ENCODE measurements at regions not wholly inside any gene's neighbourhood (a gene's known extent, or its start where the extent isn't known, plus 50 kb on each side); places are given as distances from the start of the nearest gene placed in this dataset.

GRCh38 chr1:91575909-91576519 lies 75.4 kb downstream of the CDC7 start:
- DNase-seq (ENCODE audit: low read depth), result no peak

DNA sequence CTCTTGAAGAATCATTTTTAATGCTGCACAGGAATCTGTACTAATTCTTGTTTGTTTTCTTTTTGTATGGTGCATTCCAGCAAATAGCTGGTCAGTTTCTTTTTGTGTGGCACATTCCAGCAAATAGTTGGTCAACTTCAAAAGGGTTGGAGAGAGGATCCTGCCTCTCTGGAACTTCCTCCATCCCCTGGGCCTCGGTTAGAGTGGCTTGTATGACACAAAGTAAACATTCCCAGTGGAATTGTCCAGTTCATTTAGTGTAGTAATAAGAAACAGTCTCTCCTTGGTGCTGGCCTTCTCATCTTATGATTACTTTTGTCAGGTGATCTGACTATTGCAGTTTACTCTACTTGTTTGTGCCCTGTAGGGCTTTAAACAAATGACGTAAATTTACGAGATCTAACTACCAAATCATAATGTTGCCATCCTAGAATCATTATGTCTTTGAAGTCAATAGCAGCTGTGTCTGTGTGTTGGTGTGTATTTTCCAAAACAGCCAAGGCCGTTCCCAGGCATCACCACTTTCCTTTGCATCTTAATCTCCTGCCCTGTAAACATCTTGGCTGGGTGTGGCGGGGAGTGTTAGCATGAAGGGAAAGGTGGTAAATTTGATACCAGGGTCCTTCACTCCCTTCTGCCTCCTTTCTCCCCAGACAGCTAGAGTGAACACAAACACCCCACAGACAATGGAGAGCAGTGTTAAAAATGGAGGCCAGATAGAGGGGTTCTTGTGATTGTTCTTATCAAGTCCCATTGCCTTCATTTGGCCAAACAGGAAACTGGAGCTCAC lies 77.9 kb downstream of the CDC7 start:
- no peak for DNase-seq (ENCODE audit: low read depth)

DNA sequence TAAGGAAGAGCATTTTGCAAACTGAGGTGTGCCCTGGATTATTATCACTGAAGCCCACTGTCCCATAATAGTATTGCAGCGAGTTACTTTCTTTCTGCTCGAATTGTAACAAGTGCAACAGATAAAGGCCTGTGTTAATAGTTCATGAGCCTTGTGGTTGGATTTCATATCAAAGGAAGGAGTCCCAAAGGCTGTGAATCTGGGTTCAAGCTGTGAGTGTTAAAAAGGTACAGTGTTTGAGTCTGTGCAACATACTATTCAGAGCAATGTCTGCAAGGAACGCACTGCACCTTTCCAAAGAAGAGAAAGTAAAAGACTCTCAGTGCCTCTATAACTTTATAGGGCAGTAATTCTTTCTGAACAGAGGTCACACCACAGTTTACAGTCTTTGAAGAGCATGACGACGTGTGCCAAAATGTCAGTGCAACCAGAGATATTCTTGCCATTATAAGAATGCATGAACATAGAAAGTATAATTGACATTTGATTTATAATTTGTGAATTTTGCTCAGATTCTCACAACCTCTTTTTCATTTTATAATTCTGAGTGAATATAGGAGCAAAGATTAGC lies 79.1 kb downstream of the CDC7 start:
- DNase-seq (ENCODE audit: low read depth), result no peak

- peak; percentile 92 for DNase-seq (ENCODE audit: low read depth)
These were observed 81.8 kb downstream of the CDC7 start for GRCh38 chr1:91582431-91582921.

GRCh38 chr1:91583326-91583755 lies 82.7 kb downstream of the CDC7 start:
- DNase-seq (ENCODE audit: low read depth), result peak; percentile 37

GRCh38 chr1:91584309-91584708 lies 83.7 kb downstream of the CDC7 start:
- DNase-seq (ENCODE audit: low read depth), result no peak

- DNase-seq (ENCODE audit: low read depth), result no peak
These were observed 84.2 kb downstream of the CDC7 start for GRCh38 chr1:91584878-91585277.

GRCh38 chr1:91585502-91585901 lies 84.9 kb downstream of the CDC7 start:
- no peak for DNase-seq (ENCODE audit: low read depth)

- no peak for DNase-seq (ENCODE audit: low read depth)
These were observed 85.3 kb downstream of the CDC7 start for GRCh38 chr1:91585982-91586381.

GRCh38 chr1:91589437-91589836 lies 88.8 kb downstream of the CDC7 start:
- DNase-seq (ENCODE audit: low read depth), result no peak

DNA sequence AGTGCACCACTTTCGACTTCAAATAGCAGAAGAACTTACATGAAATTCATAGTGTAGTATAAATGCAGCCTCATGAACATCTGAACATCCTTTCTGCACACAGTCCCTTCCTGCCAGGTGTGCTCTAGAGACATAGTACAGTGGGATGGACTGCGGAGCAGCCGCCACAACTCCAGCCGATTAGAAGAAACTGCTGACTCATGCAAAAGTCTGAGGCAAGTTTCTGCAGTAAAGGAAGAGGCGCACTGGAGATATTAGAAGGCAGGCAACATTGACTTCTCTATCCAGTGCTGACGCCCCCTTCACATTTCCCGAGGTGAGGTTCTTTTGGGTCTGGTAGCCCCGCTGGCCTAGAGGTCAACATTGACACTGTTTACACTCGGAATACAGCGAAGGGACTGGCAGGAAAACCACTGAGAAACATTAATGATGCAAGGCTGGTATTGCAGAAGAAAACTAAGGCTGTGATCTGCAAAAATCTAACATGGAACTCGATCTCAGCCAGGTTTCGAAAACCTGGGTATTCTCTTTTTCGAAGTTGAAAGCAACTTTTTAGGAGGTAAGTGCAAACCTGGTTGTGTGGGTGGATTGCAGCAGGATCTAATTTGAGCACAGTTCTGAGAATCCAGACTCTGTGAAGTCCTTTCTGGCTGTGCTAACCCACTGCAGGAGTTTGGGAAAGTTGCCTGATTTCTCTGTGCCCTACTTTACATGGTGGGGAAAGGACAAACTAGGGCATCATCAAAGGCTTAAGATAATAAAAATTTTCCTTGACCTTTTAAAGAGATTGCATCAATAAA lies 90.7 kb downstream of the CDC7 start:
- DNase-seq (ENCODE audit: low read depth), result no peak

DNA sequence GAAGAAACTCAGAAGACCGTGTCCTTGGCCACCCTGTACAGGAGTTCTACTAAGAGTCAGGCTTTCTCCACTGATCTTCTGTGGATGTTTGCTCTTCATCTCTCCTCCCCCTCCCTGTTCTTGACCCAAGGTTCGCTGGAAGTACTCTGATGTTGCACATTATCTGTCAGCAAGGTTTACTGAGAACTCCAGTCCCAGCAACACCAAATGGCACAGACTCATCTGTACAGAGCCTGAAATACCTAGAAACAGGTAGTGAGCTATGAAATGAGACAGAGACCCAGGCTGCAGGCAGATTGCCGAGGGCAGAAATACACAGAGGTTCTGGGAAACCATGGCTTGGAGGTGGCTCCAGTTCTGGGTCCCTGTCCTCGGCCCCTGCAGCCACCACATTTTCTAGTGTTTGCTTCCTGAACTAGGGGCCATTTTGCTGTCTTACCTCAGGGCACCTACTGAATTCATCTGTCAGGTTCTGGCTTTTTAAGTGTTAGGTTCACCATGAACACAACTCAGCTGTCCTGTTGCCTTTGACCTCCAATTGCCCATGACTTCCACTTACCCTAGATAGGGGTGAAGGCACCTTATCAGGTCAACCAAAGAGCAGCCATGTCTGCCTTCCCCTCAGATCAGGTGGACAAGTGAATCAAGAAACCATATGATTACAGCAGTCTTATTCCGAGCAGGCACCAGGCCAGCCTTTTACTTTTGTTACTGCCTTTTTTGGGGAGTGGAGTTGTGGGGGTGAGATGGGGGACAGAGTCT lies 92.2 kb downstream of the CDC7 start:
- DNase-seq (ENCODE audit: low read depth), result no peak

DNA sequence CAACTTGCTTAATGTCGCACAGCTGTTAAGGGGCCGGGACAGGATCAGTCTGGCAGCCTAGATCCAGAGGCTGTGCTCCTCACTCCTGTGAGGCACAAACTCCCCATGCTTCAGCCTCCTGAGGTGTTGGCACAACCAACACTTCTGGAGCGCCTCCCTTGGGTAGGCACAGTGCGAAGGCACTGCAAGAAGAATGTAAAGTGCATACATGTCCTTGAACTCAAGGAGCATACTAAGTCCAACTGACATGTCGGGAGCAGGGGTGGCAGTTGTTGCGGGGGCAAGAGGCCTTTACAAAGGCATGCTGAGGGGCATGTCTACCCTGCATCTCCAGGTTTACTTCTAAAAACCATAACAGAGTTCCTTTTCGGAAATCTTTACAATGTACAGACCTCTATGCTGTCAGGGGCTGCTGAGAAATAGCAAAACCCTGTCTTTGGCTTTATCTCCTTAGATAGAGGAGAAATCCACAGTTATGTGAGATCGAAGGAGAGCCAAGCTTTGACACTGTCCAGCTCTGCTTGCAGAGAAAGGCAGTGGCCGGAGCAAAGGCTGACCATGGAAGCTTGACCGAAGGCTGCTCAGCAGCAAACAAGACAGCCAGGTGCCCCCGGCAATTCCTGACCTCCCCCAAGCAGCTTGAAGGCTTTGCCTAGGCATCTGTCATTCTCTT lies 93.9 kb downstream of the CDC7 start:
- DNase-seq (ENCODE audit: low read depth), result no peak

GRCh38 chr1:91596474-91596873 lies 95.8 kb downstream of the CDC7 start:
- peak; percentile 32 for DNase-seq (ENCODE audit: low read depth)

- no peak for DNase-seq (ENCODE audit: low read depth)
These were observed 96.6 kb downstream of the CDC7 start for GRCh38 chr1:91597215-91597614.

DNA sequence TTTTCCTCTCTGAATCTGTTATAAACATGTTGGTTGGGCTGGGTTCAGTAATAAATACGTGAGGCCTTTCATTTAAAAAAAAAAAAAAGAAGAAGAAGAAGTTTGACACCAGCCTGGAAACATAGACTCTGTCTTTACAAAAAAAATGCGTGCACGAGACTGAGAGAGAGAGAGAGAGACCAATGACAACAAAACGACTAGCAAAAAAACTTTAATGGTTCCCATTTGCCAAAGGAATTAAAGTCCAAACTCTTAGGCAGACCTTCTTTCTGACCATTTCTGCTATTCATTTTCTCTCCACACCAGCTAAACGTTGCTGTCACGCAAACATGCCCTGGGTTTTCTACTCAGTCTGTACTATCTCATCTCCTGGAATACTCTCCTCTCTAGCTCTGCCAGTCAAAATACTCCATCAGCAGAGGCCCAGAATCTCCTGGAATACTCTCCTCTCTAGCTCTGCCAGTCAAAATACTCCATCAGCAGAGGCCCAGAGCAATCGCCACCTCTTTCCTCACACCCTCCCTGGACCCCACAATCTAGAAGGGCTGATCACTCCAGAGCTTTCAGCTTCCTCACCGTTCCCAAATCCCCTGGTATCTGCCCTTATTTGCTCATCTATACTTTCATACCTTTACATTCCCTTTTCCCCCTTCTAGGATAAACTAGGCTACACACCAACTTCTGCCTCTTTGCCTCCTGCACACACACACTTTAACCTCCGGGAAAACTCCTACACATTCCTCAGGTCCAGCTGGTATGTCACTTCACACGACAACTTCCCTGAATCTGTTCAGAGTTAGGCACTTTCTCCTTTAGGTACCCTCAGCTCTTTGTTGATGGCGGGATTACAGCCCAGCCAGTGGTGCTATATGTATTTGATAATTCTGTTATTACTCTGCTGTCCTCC lies 100.0 kb downstream of the CDC7 start:
- no peak for DNase-seq (ENCODE audit: low read depth)

DNA sequence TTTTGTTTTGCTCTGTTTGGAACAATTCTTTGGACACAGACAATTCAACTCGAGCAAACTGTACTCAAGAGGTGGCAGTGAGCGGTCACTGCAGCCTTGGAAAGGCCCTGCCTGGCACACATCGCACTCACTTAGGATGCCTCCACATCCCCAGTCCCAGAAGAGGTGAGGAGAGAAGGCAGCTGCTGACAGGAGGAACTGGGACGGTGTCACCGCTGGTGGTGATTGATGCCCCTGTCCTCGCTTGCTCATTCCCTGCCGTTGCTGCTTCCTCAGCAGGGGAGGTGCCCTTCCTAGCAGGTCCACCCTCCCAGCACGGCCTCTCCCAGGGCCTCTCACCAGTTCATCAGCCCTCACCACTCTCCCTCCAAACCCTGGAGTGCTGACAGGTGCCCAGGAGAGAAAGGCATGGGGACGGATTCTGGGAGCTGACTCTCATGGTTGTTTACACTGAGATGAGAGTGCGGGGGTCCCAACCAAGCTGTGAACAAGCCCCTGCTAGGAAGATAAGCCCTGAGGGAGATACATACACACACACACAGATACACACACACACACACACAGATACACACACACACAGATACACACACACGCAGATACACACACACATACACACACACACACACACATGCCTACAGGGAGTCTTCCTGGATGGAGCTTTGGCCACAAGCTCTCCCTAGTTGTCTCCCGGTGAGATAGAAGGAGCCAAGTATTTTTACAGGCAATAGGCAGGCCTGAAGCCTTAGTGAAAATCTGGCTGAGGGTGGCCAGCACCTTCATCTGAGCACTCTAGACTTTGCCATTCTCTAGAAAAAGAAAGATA lies 101.1 kb downstream of the CDC7 start:
- no peak for DNase-seq (ENCODE audit: low read depth)

GRCh38 chr1:91603409-91603808 lies 102.8 kb downstream of the CDC7 start:
- no peak for DNase-seq (ENCODE audit: low read depth)

Data from HT1080 (cell line).